HAP-1 (cell line): ENCODE measurements at regions not wholly inside any gene's neighbourhood (a gene's known extent, or its start where the extent isn't known, plus 50 kb on each side); places are given as distances from the start of the nearest gene placed in this dataset.

ENCODE experiments used
- DNase-seq, 2 experiments: peaks; one replicate each; pipeline ENCODE4 v3.0.0-alpha.2; 2016 to 2020; ENCODE audit warnings: low spot score in 2 of 2
- H3K27me3 ChIP-seq: fragments of 250-450 bp; sonication (Bioruptor Pico); 2 replicates; pipeline ENCODE4 v1.5.1; 2020; ENCODE audit warnings: low read depth, mild to moderate bottlenecking, moderate library complexity
- H3K36me3 ChIP-seq: fragments of 250-450 bp; sonication (Bioruptor Pico); replicated peaks from 2 replicates; pipeline ENCODE4 v1.5.1; 2020; ENCODE audit warnings: mild to moderate bottlenecking
- H3K4me1 ChIP-seq: fragments of 250-450 bp; sonication (Bioruptor Pico); 2 replicates; pipeline ENCODE4 v1.5.1; 2020; ENCODE audit warnings: mild to moderate bottlenecking
- H3K4me3 ChIP-seq: fragments of 250-450 bp; sonication (Bioruptor Pico); 2 replicates; pipeline ENCODE4 v1.5.1; 2020; ENCODE audit warnings: mild to moderate bottlenecking, moderate library complexity
- H3K9me3 ChIP-seq: fragments of 250-450 bp; sonication (Bioruptor Pico); 2 replicates; pipeline ENCODE4 v1.5.1; 2020; ENCODE audit warnings: mild to moderate bottlenecking, moderate library complexity
- in situ Hi-C: fragments of 300-500 bp; cut with MboI; formaldehyde crosslinking; loops from 3 replicates; pipeline ENCODE4 v1.14.3; 2020; ENCODE audit warnings: low sequenced_read_pairs, inconsistent platforms, mixed read lengths

GRCh38 chr12:107565551-107565950 lies 120.0 kb upstream of the PWP1 start:
- H3K4me1 ChIP-seq = no peaks in the 10 kb centered on the region
- no peaks in the 10 kb centered on the region for H3K27me3 ChIP-seq
- no peaks in the 10 kb centered on the region for H3K36me3 ChIP-seq
- H3K4me3 ChIP-seq = no peak overlapping the region
- H3K9me3 ChIP-seq = no peaks in the 10 kb centered on the region
- in situ Hi-C loops = no loop called here
- DNase-seq = no peak

- Histone ChIP-seq H3K36me3 (no peaks in the 10 kb centered on the region), H3K4me3 (no peak overlapping the region)
- in situ Hi-C loops = no loop called here
Observed at GRCh38 chr12:107567876-107568619, 117.6 kb upstream of the PWP1 start.

DNA sequence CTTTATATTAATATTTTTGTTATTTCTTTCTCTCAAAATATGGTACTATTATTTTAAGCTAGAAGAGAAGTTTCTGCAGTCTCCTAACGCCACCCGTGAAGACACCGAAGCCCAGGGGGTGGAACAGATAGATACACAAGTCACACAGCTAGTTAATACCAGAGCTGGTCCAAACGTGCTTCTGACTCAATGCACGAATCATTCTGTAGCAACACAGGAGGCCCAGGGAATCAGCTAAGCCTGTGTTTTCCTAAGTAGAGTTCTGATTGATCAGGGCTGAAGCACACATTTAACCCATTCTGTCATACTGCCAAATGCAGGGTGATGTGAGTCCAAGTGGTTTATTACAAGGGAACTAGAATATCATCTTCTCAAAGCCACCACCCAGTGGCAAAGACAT lies 116.9 kb upstream of the PWP1 start:
- Histone ChIP-seq H3K9me3 (no peaks in the 10 kb centered on the region), H3K4me3 (no peak overlapping the region), H3K36me3 (no peaks in the 10 kb centered on the region), H3K27me3 (no peaks in the 10 kb centered on the region), H3K4me1 (no peaks in the 10 kb centered on the region)
- in situ Hi-C loops = no loop called here
- no peak for DNase-seq

More at GRCh38 chr12:107567876-107568619, 117.6 kb upstream of the PWP1 start:
- H3K9me3 ChIP-seq = no peaks in the 10 kb centered on the region
- H3K4me1 ChIP-seq = no peaks in the 10 kb centered on the region
- DNase-seq = no peak
- no peaks in the 10 kb centered on the region for H3K27me3 ChIP-seq

GRCh38 chr12:107570721-107571120 lies 114.9 kb upstream of the PWP1 start:
- no peak for DNase-seq
- no peaks in the 10 kb centered on the region for H3K27me3 ChIP-seq

GRCh38 chr12:107571492-107571891 lies 114.1 kb upstream of the PWP1 start:
- H3K36me3 ChIP-seq = no peaks in the 10 kb centered on the region
- no peak overlapping the region for H3K4me3 ChIP-seq
- H3K4me1 ChIP-seq = no peaks in the 10 kb centered on the region
- in situ Hi-C loops = no loop called here
- H3K27me3 ChIP-seq = no peaks in the 10 kb centered on the region
- DNase-seq = no peak
- no peaks in the 10 kb centered on the region for H3K9me3 ChIP-seq

More at GRCh38 chr12:107570721-107571120, 114.9 kb upstream of the PWP1 start:
- H3K4me3 ChIP-seq = no peak overlapping the region
- H3K4me1 ChIP-seq = no peaks in the 10 kb centered on the region
- H3K36me3 ChIP-seq = no peaks in the 10 kb centered on the region
- in situ Hi-C loops = no loop called here
- no peaks in the 10 kb centered on the region for H3K9me3 ChIP-seq

DNA sequence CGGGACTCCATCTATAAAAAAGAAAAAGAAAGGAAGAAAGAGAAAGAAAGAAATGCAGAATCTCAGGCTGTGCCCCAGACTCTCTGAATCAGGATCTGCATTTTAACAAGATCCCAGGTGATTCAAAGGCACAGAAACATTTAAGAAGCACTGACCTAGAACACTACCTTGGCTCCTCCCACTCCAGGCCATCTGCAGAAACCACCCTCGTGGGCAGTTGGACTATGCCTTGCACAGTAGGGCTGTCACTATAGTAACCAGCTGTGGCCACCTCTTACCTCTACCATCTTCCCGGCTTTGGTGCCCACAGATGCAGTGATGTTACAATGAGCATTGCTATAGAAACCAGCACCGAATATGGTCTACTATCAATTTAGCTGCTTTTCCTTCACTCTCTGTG lies 110.9 kb upstream of the PWP1 start:
- no peaks in the 10 kb centered on the region for H3K9me3 ChIP-seq
- no peaks in the 10 kb centered on the region for H3K27me3 ChIP-seq
- in situ Hi-C loops = no loop called here
- H3K4me1 ChIP-seq = no peaks in the 10 kb centered on the region
- DNase-seq = no peak
- H3K4me3 ChIP-seq = no peak overlapping the region
- H3K36me3 ChIP-seq = no peaks in the 10 kb centered on the region

DNA sequence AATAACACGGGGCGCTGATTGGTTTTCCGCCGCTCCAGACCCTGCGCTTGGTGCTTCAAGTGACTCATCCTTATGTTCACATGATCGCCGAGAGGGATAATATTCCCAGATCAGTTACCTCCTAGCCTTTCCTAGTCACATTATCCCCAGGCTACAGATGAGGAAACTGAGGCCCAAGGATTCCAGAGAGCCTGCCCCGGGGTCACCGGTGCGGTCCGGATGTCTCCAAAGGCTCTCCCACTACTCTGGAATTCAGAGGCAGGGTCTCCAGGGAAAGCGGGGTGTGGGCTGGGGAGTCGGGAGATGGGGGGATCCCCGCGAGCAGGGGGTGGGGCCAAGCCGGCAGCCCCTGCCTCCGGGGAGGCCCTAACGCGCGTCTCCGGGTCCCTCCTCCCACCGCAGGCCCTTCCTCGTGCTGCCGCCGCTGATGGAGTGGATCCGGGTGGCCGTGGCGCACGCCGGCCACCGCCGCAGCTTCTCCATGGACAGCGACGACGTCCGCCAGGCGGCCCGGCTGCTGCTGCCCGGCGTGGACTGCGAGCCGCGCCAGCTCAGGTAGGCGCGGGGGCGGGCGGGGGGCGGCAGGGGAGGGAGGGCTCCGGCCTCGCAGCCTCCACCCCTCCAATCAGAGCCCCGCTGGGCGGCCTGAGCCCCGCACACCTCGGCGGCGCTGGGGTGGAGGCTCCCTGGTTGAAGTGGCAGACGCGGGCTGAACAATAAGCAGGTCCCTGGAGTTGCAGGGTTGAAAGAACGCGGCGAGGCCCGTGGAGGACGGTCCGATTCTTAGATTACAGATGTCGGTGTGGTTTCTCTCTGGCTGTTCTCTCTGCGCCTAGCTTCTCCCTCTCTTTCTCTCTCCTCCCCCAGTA lies 104.6 kb upstream of the PWP1 start:
- in situ Hi-C loops = no loop called here
- Histone ChIP-seq H3K9me3 (no peaks in the 10 kb centered on the region), H3K4me3 (no peak overlapping the region), H3K4me1 (no peaks in the 10 kb centered on the region), H3K36me3 (no peaks in the 10 kb centered on the region), H3K27me3 (no peaks in the 10 kb centered on the region)
- DNase-seq = no peak

- Histone ChIP-seq H3K36me3 (no peaks in the 10 kb centered on the region), H3K27me3 (no peaks in the 10 kb centered on the region), H3K4me3 (no peak overlapping the region), H3K9me3 (no peaks in the 10 kb centered on the region), H3K4me1 (no peaks in the 10 kb centered on the region)
- in situ Hi-C loops = no loop called here
- no peak for DNase-seq
Observed at GRCh38 chr12:107581619-107582015, 104.0 kb upstream of the PWP1 start.

DNA sequence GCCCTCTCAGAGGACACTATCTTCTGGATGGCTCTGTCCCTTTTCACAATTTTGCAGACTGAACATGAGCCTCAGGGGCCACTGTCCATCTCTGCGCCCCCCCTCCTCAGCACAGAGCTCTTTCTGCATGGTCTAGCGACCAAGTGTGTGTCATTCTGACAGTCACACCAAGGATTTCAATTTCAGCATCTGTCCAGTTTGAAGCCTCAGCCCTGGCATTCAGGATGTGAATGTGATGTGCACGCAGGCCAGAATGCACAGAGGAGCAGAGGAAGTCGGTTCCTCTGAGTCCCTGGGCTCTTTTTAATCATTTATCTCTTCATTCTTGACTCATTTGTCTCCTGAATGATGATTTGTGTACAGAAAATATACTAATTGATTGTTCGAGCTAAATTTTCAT lies 102.0 kb upstream of the PWP1 start:
- no peak for DNase-seq
- Histone ChIP-seq H3K9me3 (no peaks in the 10 kb centered on the region), H3K36me3 (no peaks in the 10 kb centered on the region), H3K4me1 (no peaks in the 10 kb centered on the region), H3K27me3 (no peaks in the 10 kb centered on the region), H3K4me3 (no peak overlapping the region)
- in situ Hi-C loops = no loop called here

DNA sequence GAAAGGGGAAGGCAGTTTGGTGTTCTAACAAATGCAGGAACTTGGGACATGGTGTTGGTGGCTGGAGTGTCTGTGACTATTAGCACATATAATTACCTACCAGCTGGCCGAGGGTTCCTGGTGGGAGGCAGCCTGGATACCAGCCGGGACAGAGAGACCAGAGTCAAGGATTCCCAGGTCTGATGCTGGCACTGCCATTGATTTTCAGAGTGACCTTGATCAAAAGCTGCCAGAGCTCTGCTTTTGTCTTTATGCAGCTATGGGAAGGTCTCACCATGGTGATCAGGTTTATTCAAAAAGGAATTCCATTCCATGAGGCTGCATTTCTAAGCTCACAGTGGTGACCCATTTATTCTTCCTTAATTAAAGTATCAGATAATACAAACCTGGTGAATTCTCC lies 101.0 kb upstream of the PWP1 start:
- Histone ChIP-seq H3K4me3 (no peak overlapping the region), H3K4me1 (no peaks in the 10 kb centered on the region), H3K36me3 (no peaks in the 10 kb centered on the region), H3K9me3 (no peaks in the 10 kb centered on the region), H3K27me3 (no peaks in the 10 kb centered on the region)
- in situ Hi-C loops = no loop called here
- no peak for DNase-seq

DNA sequence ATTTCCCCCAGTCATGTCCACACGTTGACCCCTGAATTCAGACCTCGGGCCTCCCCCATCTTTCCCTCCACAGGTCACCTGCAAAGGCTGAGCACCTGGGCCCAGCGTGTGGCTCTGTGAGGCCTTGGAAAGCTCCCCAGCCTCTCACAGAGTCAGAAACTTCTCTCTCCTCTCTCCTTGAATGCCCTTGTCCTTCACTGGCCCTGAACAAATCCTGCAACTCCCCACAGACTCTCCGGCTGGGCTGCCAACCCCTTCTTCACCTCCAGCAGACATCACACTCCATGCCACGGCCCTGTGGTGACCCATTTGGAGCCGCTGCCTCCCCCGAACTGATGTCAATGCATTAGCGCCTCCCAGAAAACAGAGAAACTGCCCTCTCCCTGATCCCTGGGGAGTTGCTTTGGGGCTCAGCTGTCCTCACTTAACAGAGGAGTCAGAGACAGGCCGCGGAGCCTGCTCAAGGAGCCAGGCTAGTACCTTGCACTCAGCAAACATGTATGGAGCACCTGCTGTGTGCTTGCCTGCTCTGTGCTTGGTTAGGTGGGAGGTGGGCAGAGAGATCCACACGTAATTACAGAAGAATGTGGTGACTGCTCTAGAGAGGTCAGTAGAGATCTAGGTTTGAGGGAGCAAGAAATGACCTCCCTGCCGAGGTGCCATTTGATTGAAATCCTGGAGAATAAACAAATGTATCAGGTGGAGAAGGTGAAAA lies 99.2 kb upstream of the PWP1 start:
- DNase-seq = no peak
- no peaks in the 10 kb centered on the region for H3K9me3 ChIP-seq
- no peaks in the 10 kb centered on the region for H3K36me3 ChIP-seq
- H3K4me1 ChIP-seq = no peaks in the 10 kb centered on the region
- H3K27me3 ChIP-seq = no peaks in the 10 kb centered on the region
- in situ Hi-C loops = no loop called here
- H3K4me3 ChIP-seq = no peak overlapping the region

GRCh38 chr12:107590413-107590812 lies 95.2 kb upstream of the PWP1 start:
- no peaks in the 10 kb centered on the region for H3K4me1 ChIP-seq
- no peaks in the 10 kb centered on the region for H3K27me3 ChIP-seq
- H3K4me3 ChIP-seq = no peak overlapping the region
- H3K9me3 ChIP-seq = peaks cover 3% of the 10 kb centered on the region; the same call in 1 of the 2 replicates
- no peaks in the 10 kb centered on the region for H3K36me3 ChIP-seq
- no peak for DNase-seq
- in situ Hi-C loops = no loop called here

DNA sequence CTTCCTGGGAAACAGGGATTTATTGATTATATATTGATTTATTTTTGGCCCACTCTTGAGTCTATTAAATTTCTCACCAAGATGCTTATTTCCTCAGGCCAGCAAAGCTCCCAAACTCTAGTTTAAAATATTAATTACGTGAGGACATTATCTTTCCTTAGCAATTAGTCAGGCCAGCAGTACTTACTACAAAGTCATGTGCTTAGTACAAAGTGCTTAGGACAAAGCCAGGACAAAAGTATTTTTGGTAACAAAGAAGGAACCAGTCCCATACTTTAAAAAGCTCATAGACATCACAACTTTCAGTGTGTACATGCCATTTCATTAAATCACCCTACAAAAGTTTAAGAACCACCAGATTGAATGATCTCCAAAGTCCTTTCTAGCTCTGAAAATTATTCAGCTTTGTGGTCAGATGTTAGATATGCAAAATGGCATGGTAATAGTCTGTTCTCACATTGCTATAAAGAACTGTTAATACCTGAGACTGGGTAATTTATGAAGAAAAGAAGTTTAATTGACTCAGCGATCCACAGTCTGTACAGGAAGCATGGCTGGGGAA lies 94.7 kb upstream of the PWP1 start:
- peaks cover 3% of the 10 kb centered on the region; the same call in 1 of the 2 replicates for H3K9me3 ChIP-seq
- no peak overlapping the region for H3K4me3 ChIP-seq
- no peak for DNase-seq
- no peaks in the 10 kb centered on the region for H3K27me3 ChIP-seq
- H3K36me3 ChIP-seq = no peaks in the 10 kb centered on the region
- in situ Hi-C loops = no loop called here
- H3K4me1 ChIP-seq = no peaks in the 10 kb centered on the region
